AG10803 (cell line): ENCODE measurements at regions not wholly inside any gene's neighbourhood (a gene's known extent, or its start where the extent isn't known, plus 50 kb on each side); places are given as distances from the start of the nearest gene placed in this dataset.

Source experiments
- DNase-seq: peaks from one replicate; pipeline ENCODE4 v3.0.0; 2010; ENCODE audit warnings: low read depth
- H3K4me3 ChIP-seq: 2 replicates; pipeline ENCODE4 v1.5.1; 2011; ENCODE audit warnings: mild to moderate bottlenecking, low read length, control low read depth
- CTCF ChIP-seq: conservative IDR thresholded peaks from 2 replicates; pipeline ENCODE4 v1.5.1; 2011; ENCODE audit warnings: mild to moderate bottlenecking, low read length, control low read depth, inconsistent platforms

DNA sequence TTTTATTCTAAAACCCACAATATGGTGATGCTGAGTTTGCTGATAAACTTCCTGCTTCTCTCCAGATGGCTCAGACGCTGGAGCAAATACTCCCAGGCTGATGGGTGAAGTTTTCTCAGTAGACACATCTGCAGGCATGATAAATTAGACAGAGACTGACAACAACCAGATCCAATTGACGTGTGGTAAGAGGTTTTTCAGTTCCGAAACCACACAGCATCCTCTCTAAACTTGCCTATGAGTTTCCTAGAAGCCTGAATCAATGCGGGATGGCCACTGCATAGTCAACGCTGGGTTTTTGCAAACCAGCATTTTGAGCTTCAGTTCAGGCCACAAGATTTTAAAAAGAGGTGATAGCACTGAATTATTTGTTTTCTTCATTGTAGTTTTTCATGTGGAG is 360.3 kb upstream of the ARRDC4 start:
- H3K4me3 ChIP-seq = no peak overlapping the region
- DNase-seq = no peak
- TF ChIP-seq CTCF = no peak

DNA sequence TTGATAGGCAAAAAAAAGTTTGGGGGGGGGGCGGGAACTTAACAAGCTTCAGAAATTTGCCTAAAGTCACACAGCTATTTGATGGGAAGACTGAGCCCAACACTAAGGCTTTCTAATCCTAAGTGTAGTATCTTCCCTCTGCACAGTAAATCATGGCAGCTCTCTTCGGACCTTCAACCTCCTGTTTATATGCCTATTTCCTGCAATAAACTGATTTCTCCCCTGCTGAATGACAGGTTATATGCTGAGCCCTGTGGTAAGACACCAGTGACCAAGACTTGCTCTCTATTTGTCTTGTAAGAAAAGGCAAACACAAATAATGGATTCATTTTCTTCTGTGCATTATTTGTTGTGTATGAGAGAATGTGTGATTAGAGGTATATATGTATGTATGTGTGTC is 355.8 kb upstream of the ARRDC4 start:
- no peak overlapping the region for H3K4me3 ChIP-seq
- DNase-seq = no peak
- TF ChIP-seq CTCF = no peak

GRCh38 chr15:97615114-97615513 is 345.4 kb upstream of the ARRDC4 start:
- no peak for TF ChIP-seq CTCF
- no peak for DNase-seq
- H3K4me3 ChIP-seq = no peak overlapping the region

DNA sequence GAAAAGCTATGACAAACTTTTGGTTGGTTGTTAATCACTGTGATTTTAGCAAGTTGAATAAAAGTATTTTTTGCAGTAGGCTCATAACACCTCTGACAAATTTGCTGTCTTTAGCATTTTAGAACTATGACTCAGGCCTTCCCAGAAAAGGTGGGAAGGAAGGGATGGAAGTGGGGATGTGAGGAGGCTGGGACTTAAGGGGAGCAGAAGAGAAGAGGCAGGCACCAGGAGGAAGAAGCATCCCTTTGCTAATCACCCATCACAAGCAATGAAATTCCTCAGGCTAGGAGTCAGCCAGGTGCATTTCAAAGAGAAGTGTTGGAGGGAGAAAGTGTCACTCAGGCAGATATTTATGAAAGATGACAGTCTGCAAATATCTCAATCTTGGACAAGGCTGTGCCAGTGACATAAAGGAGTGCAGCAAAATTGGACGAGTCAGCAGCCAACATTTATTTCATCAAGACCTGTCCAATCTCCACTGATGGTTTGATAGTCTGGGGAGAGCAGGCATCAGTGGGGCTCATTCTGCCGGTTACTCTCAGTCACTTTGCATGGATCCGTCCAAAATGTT is 337.3 kb upstream of the ARRDC4 start:
- no peak for TF ChIP-seq CTCF
- H3K4me3 ChIP-seq = no peak overlapping the region
- no peak for DNase-seq

DNA sequence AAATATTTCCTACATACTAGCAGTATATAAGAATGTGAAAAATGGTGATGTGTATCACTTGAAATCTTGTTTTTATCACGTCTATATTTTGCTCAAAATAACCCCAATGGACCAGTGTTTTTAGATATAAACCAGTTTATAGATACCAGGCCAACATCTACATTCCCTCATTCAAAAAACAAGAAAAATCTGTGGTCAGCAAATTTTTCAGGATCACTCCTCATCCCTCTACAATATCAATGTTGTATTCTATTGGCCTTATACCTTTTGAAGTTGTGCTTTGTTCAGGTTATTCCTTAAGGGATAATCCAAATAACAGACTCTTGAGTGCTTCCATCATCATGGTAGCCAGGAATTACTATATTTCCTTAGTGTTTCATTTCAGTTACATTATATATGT is 332.9 kb upstream of the ARRDC4 start:
- H3K4me3 ChIP-seq = no peak overlapping the region
- DNase-seq = no peak
- TF ChIP-seq CTCF = no peak

- H3K4me3 ChIP-seq = no peak overlapping the region
- TF ChIP-seq CTCF = no peak
- no peak for DNase-seq
Measured at GRCh38 chr15:97645758-97646157, 314.7 kb upstream of the ARRDC4 start.

DNA sequence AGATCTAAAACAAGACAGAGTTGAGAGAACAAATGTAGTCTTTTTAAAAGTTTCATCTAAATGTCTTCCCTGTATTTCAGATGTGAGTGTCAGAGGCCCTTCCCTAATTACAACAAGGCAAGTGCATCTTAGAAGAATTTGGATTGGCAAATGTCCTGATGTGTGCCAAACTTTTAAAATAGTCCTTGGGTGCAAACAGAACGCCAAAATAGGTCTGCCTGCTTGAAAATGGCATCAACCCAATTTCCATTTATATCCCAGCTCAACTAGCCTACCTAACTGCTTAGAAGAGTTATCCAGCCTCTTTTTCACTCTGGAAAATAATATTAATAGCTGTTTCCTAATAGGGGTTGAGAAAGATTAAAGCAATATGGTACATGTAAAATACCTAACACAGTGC is 311.8 kb upstream of the ARRDC4 start:
- TF ChIP-seq CTCF = no peak
- H3K4me3 ChIP-seq = no peak overlapping the region
- no peak for DNase-seq
